Right lobe of liver (tissue), 6 donors: ENCODE measurements at regions not wholly inside any gene's neighbourhood (a gene's known extent, or its start where the extent isn't known, plus 50 kb on each side); places are given as distances from the start of the nearest gene placed in this dataset.

Experiments used
- ATAC-seq, 4 donors: fragments of 200-7000 bp; cut with Tn5 transposase; one replicate each; pipeline ENCODE4 v1.9.1; 2020; ENCODE audit warnings: mild to moderate bottlenecking in 4 of 4, moderate library complexity in 4 of 4
- DNase-seq, 3 donors: peaks; one replicate each; pipeline ENCODE4 v3.0.0-alpha.2; 2020
- H3K27ac ChIP-seq, 3 donors: fragments of 200-600 bp; one replicate each; pipeline ENCODE4 v1.8.0; 2022
- H3K27me3 ChIP-seq, 2 donors: fragments of 200-600 bp; one replicate each; pipeline ENCODE4 v1.8.0; 2022
- H3K36me3 ChIP-seq, 4 donors: fragments of 200-600 bp; sonication (generic) in 1 of 4; one replicate each; pipeline versions ENCODE4 v1.5.1 to v1.8.0; 2017 to 2022; ENCODE audit warnings: control low read depth in 1 of 4
- H3K4me1 ChIP-seq, 4 donors: fragments of 200-600 bp; sonication (generic) in 1 of 4; one replicate each; pipeline versions ENCODE4 v1.5.1 to v1.8.0; 2017 to 2022; ENCODE audit warnings: control low read depth in 1 of 4
- H3K4me3 ChIP-seq, 3 donors: fragments of 200-600 bp; one replicate each; pipeline ENCODE4 v1.8.0; 2022
- H3K9me3 ChIP-seq, 4 donors: fragments of 200-600 bp; sonication (generic) in 1 of 4; one replicate each; pipeline versions ENCODE4 v1.5.1 to v1.8.0; 2017 to 2022; ENCODE audit warnings: control low read depth in 1 of 4
- POLR2A ChIP-seq: fragments of 450-650 bp; IDR thresholded peaks from one replicate; pipeline ENCODE4 v1.6.1; 2017; ENCODE audit warnings: antibody characterized with exemption, mild to moderate bottlenecking
- WGBS: methylation state at CpG from one replicate; pipeline ENCODE4 v1.1.6; 2018; ENCODE audit warnings: low coverage, low lambda C conversion rate; ENCODE audit not compliant: insufficient coverage; ENCODE audit errors: missing lambda C conversion rate; 5-methylcytosine and 5-hydroxymethylcytosine counted together
- intact Hi-C, 2 donors: fragments of 100-400 bp; cut with DNase I; formaldehyde crosslinking; loops; one replicate each; pipeline versions ENCODE4 v1.11.2 to v1.14.1; 2022
- TF ChIP-seq, protein P1 (sequence below), 4 donors: fragments of 200-600 bp in 3 of 4; fragments of 450-650 bp in 1 of 4; IDR thresholded peaks; one replicate each; pipeline versions ENCODE4 v1.5.1 to v1.8.0; 2016 to 2022; ENCODE audit warnings: antibody characterized with exemption in 4 of 4, mild to moderate bottlenecking in 2 of 4
- donor health status: DM: no; HTN: yes; CAD: no.
- donor health status: DM: no; HTN: no; CAD: no.
- donor health status: DM: no; HTN: no; CAD: no.
- donor health status: DM: no; HTN: yes; CAD: no.
- donor health status: DM: no; HTN: yes; CAD: no.

DNA sequence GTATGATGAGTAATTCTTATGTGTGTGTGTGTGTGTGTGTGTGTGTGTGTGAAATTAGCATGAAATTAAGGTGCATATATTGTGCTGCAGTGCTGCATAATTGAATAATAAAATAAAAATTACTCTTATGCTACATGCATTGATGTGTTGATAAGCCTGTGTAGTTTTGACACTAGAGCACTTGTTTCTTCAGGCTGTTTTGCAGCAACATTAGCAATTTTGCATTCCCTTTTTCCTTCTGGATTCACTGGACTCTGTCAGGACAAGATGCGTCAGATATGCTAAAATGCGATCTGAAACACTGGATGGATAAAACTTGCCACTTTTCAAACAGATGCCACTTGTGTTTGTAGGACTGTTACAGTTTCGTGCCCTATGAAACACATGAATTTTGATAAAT is 175.4 kb upstream of the ATP6AP2 start:
- H3K4me1 ChIP-seq: no peaks in the 10 kb centered on the region
- H3K9me3 ChIP-seq: peaks cover 0 to 5% (median 0%) of the 10 kb centered on the region in 4 donors
- no peaks in the 10 kb centered on the region for H3K36me3 ChIP-seq
- intact Hi-C loops: no loop called here
- DNase-seq (no peak), ATAC-seq (no peak)
- no peak overlapping the region for H3K4me3 ChIP-seq
- TF ChIP-seq POLR2A: no peak
- TF ChIP-seq, protein P1, sequence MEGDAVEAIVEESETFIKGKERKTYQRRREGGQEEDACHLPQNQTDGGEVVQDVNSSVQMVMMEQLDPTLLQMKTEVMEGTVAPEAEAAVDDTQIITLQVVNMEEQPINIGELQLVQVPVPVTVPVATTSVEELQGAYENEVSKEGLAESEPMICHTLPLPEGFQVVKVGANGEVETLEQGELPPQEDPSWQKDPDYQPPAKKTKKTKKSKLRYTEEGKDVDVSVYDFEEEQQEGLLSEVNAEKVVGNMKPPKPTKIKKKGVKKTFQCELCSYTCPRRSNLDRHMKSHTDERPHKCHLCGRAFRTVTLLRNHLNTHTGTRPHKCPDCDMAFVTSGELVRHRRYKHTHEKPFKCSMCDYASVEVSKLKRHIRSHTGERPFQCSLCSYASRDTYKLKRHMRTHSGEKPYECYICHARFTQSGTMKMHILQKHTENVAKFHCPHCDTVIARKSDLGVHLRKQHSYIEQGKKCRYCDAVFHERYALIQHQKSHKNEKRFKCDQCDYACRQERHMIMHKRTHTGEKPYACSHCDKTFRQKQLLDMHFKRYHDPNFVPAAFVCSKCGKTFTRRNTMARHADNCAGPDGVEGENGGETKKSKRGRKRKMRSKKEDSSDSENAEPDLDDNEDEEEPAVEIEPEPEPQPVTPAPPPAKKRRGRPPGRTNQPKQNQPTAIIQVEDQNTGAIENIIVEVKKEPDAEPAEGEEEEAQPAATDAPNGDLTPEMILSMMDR (IDR thresholded peaks at IDR 0.05): no peak
- no peaks in the 10 kb centered on the region for H3K27me3 ChIP-seq
- no peak overlapping the region for H3K27ac ChIP-seq
- 74% methylated on average over 3 of the region's 3 CpGs for WGBS

DNA sequence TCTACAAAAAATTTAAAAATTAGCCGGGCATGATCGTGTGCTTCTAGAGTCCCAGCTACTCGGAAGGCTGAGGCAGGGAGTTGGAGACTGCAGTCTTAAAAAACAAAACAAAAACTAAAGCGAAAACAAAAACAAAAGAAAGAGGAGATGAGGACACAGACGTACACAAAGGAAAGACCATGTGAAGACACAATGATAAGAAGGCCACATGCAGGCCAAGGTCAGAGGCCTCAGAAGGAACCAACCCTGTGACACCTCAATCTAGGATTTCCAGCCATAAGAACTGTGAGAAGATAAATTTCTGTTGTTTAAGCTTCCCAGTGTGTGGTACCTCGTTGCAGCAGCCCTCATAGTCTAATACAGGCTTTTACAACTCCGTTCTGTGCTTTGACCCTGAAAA is 177.0 kb upstream of the ATP6AP2 start:
- DNase-seq (no peak), ATAC-seq (no peak)
- no peaks in the 10 kb centered on the region for H3K4me1 ChIP-seq
- no peaks in the 10 kb centered on the region for H3K27me3 ChIP-seq
- 40% methylated on average over 7 of the region's 7 CpGs for WGBS
- H3K27ac ChIP-seq: no peak overlapping the region
- intact Hi-C loops: no loop called here
- H3K4me3 ChIP-seq: no peak overlapping the region
- TF ChIP-seq, protein P1 (IDR thresholded peaks at IDR 0.05): no peak
- TF ChIP-seq POLR2A: no peak
- H3K36me3 ChIP-seq: no peaks in the 10 kb centered on the region
- H3K9me3 ChIP-seq: no peaks in the 10 kb centered on the region

DNA sequence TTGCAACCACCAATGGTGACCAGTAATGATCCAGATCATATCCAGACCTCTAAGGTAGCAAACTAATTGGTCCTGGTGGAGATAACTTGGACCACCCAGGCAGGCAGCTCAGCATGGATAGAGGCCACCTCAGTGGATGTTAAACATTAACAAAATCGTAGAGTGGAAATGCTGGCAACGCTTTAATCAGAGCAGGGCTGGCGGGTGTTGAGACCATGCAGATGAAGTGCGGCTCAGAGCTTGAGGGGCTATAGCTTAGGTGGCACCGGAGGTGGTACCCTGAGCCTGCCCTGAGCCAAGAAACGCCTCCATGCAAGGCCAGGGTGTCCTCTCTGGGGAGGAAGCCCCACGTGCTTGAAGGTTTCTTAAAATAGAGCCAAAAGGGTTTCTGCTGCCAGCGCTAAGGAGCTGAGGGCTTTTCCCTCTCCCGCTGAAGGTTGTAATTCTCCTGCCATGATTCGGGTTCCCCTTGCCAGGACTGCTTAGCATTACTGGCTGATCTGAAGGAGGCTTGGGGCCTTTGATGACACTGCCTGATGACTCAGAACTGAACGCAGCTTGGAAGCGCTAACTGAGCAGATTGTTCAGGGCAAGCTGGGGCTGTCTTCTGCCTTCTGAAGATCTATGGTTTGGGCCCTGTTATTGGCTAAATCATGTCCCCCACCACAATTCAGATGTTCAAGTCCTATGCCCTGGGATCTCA is 177.8 kb upstream of the ATP6AP2 start:
- Histone ChIP-seq H3K4me1 (no peaks in the 10 kb centered on the region), H3K36me3 (no peaks in the 10 kb centered on the region), H3K4me3 (no peak overlapping the region), H3K9me3 (no peaks in the 10 kb centered on the region), H3K27me3 (no peaks in the 10 kb centered on the region), H3K27ac (no peak overlapping the region)
- 59% methylated on average over 6 of the region's 12 CpGs for WGBS
- no peak for DNase-seq
- TF ChIP-seq, protein P1 (IDR thresholded peaks at IDR 0.05): no peak
- no peak for TF ChIP-seq POLR2A
- ATAC-seq: no peak
- intact Hi-C loops: no loop called here

DNA sequence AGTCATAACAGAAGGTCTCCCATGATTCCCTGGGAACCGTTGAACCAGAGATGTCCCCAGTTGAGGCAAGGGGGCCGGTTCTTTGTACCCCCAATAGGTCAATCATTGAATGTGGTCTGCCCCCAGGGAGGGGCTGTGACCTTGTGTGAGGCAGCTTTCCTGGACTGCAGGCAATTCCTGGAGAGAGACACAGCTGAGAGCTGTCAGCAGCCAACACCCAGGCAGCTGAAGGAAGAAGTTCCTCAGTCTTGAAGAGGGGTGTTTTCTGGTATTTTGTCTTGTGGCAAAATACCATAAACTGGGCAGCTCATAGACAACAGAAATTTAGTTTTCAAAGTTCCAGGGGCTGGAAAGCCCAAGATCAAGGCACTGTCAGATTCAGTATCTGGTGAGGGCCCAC is 185.7 kb upstream of the ATP6AP2 start:
- no peak for TF ChIP-seq POLR2A
- TF ChIP-seq, protein P1 (IDR thresholded peaks at IDR 0.05): no peak
- H3K36me3 ChIP-seq: no peaks in the 10 kb centered on the region
- no peak overlapping the region for H3K4me3 ChIP-seq
- no peak for ATAC-seq
- no peaks in the 10 kb centered on the region for H3K27me3 ChIP-seq
- no peak overlapping the region for H3K27ac ChIP-seq
- DNase-seq: no peak
- H3K4me1 ChIP-seq: no peaks in the 10 kb centered on the region
- intact Hi-C loops: no loop called here
- WGBS: no CpG with 5 or more reads among the region's 2 CpGs
- no peaks in the 10 kb centered on the region for H3K9me3 ChIP-seq
